CD4-positive, alpha-beta memory T cell (primary cell): ENCODE measurements at regions not wholly inside any gene's neighbourhood (a gene's known extent, or its start where the extent isn't known, plus 50 kb on each side); places are given as distances from the start of the nearest gene placed in this dataset.

Source experiments
- CTCF ChIA-PET: fragments of 350-600 bp; sonication (Branson Sonifier 250); formaldehyde crosslinking; loops from one replicate; lab custom pipeline; 2021; ENCODE audit warnings: inconsistent platforms; ENCODE audit not compliant: partially characterized antibody; lab: Charles Lee
- POLR2A ChIA-PET: fragments of 350-600 bp; sonication (Branson Sonifier 250); formaldehyde crosslinking; loops from one replicate; lab custom pipeline; 2021; ENCODE audit not compliant: partially characterized antibody; lab: Charles Lee
- DNase-seq, 5 donors: peaks; one replicate each; pipeline versions ENCODE4 v3.0.0 to v3.0.0-alpha.2; 2020 to 2022; ENCODE audit warnings: mixed read lengths in 1 of 5
- H3K27ac ChIP-seq: one replicate; pipeline ENCODE4 v1.7.0; 2013; ENCODE audit warnings: low read depth, low read length
- H3K27me3 ChIP-seq: 2 replicates; pipeline ENCODE4 v1.7.0; 2013; ENCODE audit warnings: mild to moderate bottlenecking, low read length, moderate library complexity; ENCODE audit not compliant: insufficient read depth
- H3K36me3 ChIP-seq: 2 replicates; pipeline ENCODE4 v1.7.0; 2013; ENCODE audit warnings: mild to moderate bottlenecking, low read length, moderate library complexity; ENCODE audit not compliant: insufficient read depth
- H3K4me1 ChIP-seq: 2 replicates; pipeline ENCODE4 v1.7.0; 2013; ENCODE audit warnings: mild to moderate bottlenecking, low read length, moderate library complexity; ENCODE audit not compliant: insufficient read depth
- H3K4me3 ChIP-seq, 2 donors: one replicate each; pipeline ENCODE4 v1.7.0; 2013; ENCODE audit warnings: low read length in 2 of 2, mild to moderate bottlenecking in 1 of 2
- H3K9me3 ChIP-seq, 2 donors: one replicate each; pipeline ENCODE4 v1.7.0; 2013; ENCODE audit warnings: low read length in 2 of 2, control low read depth in 1 of 2; ENCODE audit not compliant: control insufficient read depth in 1 of 2
- H3K27ac Mint-ChIP-seq, 7 donors: one replicate each; pipeline ENCODE4 v1.8.0; 2020 to 2021; ENCODE audit warnings: mixed read lengths in 7 of 7, mild to moderate bottlenecking in 6 of 7, inconsistent platforms in 3 of 7, moderate library complexity in 3 of 7
- H3K27me3 Mint-ChIP-seq, 2 donors: one replicate each; pipeline ENCODE4 v1.8.0; 2020 to 2021; ENCODE audit warnings: mixed read lengths in 2 of 2
- H3K36me3 Mint-ChIP-seq, 2 donors: one replicate each; pipeline ENCODE4 v1.8.0; 2020 to 2021; ENCODE audit warnings: mixed read lengths in 2 of 2, inconsistent platforms in 1 of 2, mild to moderate bottlenecking in 1 of 2
- H3K4me1 Mint-ChIP-seq, 4 donors: one replicate each; pipeline ENCODE4 v1.8.0; 2020 to 2021; ENCODE audit warnings: mixed read lengths in 4 of 4, mild to moderate bottlenecking in 1 of 4
- H3K4me3 Mint-ChIP-seq, 8 donors: one replicate each; pipeline ENCODE4 v1.8.0; 2020 to 2021; ENCODE audit warnings: mixed read lengths in 8 of 8, mild to moderate bottlenecking in 7 of 8, moderate library complexity in 6 of 8, inconsistent platforms in 3 of 8
- H3K9me3 Mint-ChIP-seq, 8 donors: one replicate each; pipeline ENCODE4 v1.8.0; 2020 to 2021; ENCODE audit warnings: mixed read lengths in 8 of 8, mild to moderate bottlenecking in 5 of 8, inconsistent platforms in 3 of 8, moderate library complexity in 1 of 8
- intact Hi-C: fragments of 100-400 bp; cut with micrococcal nuclease; formaldehyde crosslinking; loops from one replicate; pipeline ENCODE4 v1.15.1; 2023

DNA sequence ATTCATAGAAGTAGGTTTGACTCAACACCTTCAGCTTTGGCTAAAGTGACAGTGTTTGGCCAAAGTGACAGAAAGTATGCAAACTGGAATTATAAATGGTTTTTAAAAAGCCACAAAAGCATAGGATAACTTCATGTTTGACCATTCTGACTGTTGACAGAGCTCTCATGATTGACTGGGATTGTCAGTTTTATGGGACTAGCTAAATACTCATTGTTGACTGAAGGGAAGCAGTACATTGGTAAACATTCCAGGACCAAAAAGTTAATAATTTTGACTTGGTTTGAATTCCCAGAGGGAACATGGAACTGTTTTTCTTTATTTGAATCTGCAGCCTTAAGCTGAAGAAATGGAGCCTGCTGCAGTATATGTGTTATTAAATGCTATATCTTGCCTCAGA lies 84.6 kb upstream of the STEAP4 start:
- H3K9me3 Mint-ChIP-seq = no peaks in the 10 kb centered on the region
- Histone ChIP-seq H3K27me3 (no peaks in the 10 kb centered on the region), H3K9me3 (no peaks in the 10 kb centered on the region), H3K36me3 (no peaks in the 10 kb centered on the region), H3K27ac (no peak overlapping the region), H3K4me1 (no peaks in the 10 kb centered on the region), H3K4me3 (no peak overlapping the region)
- no peaks in the 10 kb centered on the region for H3K27me3 Mint-ChIP-seq
- ChIA-PET POLR2A (no interaction called here), CTCF (no interaction called here)
- intact Hi-C loops = no loop called here
- H3K4me3 Mint-ChIP-seq = no peak overlapping the region
- H3K36me3 Mint-ChIP-seq = no peaks in the 10 kb centered on the region
- peaks cover 2 to 9% (median 7%) of the 10 kb centered on the region in 4 donors for H3K4me1 Mint-ChIP-seq
- no peak for DNase-seq
- no peak overlapping the region for H3K27ac Mint-ChIP-seq

DNA sequence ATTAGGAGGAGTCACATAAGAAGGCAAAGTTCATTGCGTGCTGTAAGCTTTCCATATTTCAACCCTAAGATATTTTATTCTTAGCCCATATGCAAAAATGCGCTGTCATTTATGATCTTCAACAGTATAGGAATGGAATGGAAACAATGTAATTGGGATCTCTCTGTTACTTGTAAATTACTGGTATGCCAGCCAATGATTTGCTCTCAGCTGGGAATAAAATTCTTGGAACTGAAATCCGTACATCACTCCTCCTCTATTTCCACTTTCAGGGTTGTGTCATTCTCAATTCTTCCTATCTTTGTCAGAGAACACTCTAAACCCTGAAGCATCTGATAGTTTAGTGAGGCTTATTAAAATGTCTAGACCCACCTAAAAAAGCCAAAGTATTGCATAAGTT lies 80.7 kb upstream of the STEAP4 start:
- Histone ChIP-seq H3K27ac (no peak overlapping the region), H3K4me1 (no peaks in the 10 kb centered on the region), H3K27me3 (no peaks in the 10 kb centered on the region), H3K9me3 (no peaks in the 10 kb centered on the region), H3K36me3 (no peaks in the 10 kb centered on the region), H3K4me3 (no peak overlapping the region)
- Mint-ChIP-seq H3K9me3 (no peaks in the 10 kb centered on the region), H3K36me3 (no peaks in the 10 kb centered on the region), H3K4me3 (no peak overlapping the region), H3K27ac (no peak overlapping the region), H3K4me1 (peaks cover 0 to 9% (median 6%) of the 10 kb centered on the region in 4 donors), H3K27me3 (peaks cover 2% of the 10 kb centered on the region in 2 donors)
- POLR2A ChIA-PET = no interaction called here
- intact Hi-C loops = no loop called here
- DNase-seq = no peak
- CTCF ChIA-PET = no interaction called here

DNA sequence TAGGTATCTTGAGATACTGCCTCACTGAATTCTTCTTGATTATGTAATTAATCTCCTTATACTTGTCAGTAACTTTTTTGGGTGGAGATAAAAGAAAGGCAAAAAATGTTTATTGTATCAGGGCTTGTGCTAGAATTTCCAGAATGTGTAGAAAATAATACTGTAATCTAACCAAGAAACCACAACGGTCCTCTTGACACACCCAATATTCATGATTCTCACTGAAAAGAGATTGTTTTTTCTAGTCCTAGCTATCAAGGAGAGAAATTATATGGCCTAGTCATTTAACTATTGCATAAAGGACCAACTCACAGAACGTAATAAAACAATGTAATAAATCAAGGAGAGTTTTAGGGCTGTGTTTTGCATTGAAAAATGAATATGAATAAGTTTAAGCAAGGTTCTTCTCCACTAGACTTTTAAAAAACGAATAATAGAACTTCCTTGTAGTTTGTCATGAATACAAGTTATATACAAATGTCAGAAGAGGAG lies 80.0 kb upstream of the STEAP4 start:
- POLR2A ChIA-PET = no interaction called here
- H3K27ac ChIP-seq = no peak overlapping the region
- no peak for DNase-seq
- H3K9me3 Mint-ChIP-seq = no peaks in the 10 kb centered on the region
- peaks cover 0 to 9% (median 6%) of the 10 kb centered on the region in 4 donors for H3K4me1 Mint-ChIP-seq
- H3K36me3 Mint-ChIP-seq = no peaks in the 10 kb centered on the region
- H3K27me3 ChIP-seq = no peaks in the 10 kb centered on the region
- no peak overlapping the region for H3K27ac Mint-ChIP-seq
- CTCF ChIA-PET = no interaction called here
- H3K4me1 ChIP-seq = no peaks in the 10 kb centered on the region
- no peak overlapping the region for H3K4me3 Mint-ChIP-seq
- H3K36me3 ChIP-seq = no peaks in the 10 kb centered on the region
- no peaks in the 10 kb centered on the region for H3K9me3 ChIP-seq
- no peak overlapping the region for H3K4me3 ChIP-seq
- intact Hi-C loops = no loop called here
- H3K27me3 Mint-ChIP-seq = peaks cover 2% of the 10 kb centered on the region in 2 donors

DNA sequence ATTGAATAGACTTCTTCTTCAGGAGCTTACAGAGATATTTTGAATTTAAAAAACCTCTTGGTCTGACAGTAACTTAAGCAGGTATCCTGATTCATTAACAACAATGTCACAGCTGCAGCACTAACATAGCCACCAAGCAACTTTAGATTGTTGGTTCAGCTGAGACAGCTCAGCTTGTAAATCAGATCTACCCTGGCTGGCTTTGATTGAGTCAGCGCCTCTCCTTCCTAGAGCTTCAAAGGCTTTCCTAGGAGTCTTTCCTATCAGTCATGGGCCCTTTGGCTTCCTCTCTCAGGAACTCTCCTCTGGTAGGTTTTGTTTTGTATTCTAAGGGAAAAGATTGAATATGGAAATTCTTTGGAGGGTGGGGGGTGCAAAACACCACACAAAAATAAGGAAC lies 70.7 kb upstream of the STEAP4 start:
- no peak overlapping the region for H3K4me3 ChIP-seq
- ChIA-PET CTCF (no interaction called here), POLR2A (no interaction called here)
- Mint-ChIP-seq H3K9me3 (peaks cover 0 to 2% (median 0%) of the 10 kb centered on the region in 8 donors), H3K27me3 (peaks cover under 1 to 5% of the 10 kb centered on the region in 2 donors), H3K36me3 (no peaks in the 10 kb centered on the region), H3K4me1 (no peaks in the 10 kb centered on the region), H3K4me3 (no peak overlapping the region), H3K27ac (no peak overlapping the region)
- H3K36me3 ChIP-seq = no peaks in the 10 kb centered on the region
- no peaks in the 10 kb centered on the region for H3K9me3 ChIP-seq
- DNase-seq = no peak
- no peaks in the 10 kb centered on the region for H3K27me3 ChIP-seq
- intact Hi-C loops = no loop called here
- H3K27ac ChIP-seq = no peak overlapping the region
- no peaks in the 10 kb centered on the region for H3K4me1 ChIP-seq

DNA sequence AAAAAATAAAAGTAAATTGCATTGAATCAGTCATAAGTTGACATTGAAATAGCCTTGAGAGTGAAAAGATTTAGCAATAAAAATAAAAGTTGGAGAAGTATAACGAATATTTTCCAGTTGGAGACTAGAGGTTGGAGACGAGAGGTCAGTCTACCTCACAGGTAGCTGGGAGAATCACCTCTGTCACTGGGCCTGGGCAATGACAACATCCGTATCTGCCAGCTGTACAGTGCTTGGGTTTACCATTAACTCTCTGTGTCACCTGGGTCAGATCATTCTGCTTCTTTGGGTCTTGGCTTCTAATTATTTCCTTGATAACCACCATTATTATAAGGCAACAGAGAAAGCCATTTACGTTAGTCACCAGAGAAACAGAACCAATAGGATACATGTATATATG lies 62.0 kb upstream of the STEAP4 start:
- no peaks in the 10 kb centered on the region for H3K36me3 ChIP-seq
- peaks cover 0 to 6% (median 0%) of the 10 kb centered on the region in 8 donors for H3K9me3 Mint-ChIP-seq
- H3K4me3 Mint-ChIP-seq = no peak overlapping the region
- no peaks in the 10 kb centered on the region for H3K36me3 Mint-ChIP-seq
- H3K27me3 ChIP-seq = no peaks in the 10 kb centered on the region
- POLR2A ChIA-PET = no interaction called here
- peaks cover 2 to 4% of the 10 kb centered on the region in 2 donors for H3K27me3 Mint-ChIP-seq
- no peaks in the 10 kb centered on the region for H3K4me1 Mint-ChIP-seq
- CTCF ChIA-PET = no interaction called here
- intact Hi-C loops = no loop called here
- DNase-seq = no peak
- no peaks in the 10 kb centered on the region for H3K9me3 ChIP-seq
- H3K27ac Mint-ChIP-seq = no peak overlapping the region
- no peaks in the 10 kb centered on the region for H3K4me1 ChIP-seq
- H3K27ac ChIP-seq = no peak overlapping the region
- H3K4me3 ChIP-seq = no peak overlapping the region

DNA sequence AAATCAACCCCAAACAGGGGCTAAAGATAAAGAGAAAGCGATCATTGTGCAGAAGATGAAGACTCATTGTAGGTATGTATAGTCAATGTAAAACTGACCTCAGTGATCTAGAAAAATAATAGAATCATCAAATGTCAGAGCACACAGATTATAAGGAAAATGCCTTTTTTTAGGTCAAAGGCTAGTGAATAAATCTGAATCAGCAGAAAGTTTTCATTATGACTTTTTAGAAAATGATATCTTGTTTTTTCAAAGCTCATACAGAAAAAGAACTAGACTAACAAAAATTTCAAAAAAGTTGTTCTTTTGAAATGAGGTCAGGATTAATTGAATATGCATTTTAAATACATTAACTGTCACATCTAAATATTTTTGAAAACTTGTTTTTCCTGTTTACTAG lies 60.2 kb upstream of the STEAP4 start:
- Mint-ChIP-seq H3K36me3 (no peaks in the 10 kb centered on the region), H3K27ac (no peak overlapping the region), H3K4me3 (no peak overlapping the region), H3K4me1 (no peaks in the 10 kb centered on the region), H3K9me3 (peaks cover 0 to 2% (median 0%) of the 10 kb centered on the region in 8 donors), H3K27me3 (peaks cover 0 to 4% of the 10 kb centered on the region in 2 donors)
- no peaks in the 10 kb centered on the region for H3K36me3 ChIP-seq
- H3K27ac ChIP-seq = no peak overlapping the region
- no peak for DNase-seq
- intact Hi-C loops = no loop called here
- no peaks in the 10 kb centered on the region for H3K9me3 ChIP-seq
- no peaks in the 10 kb centered on the region for H3K4me1 ChIP-seq
- ChIA-PET CTCF (no interaction called here), POLR2A (no interaction called here)
- H3K27me3 ChIP-seq = no peaks in the 10 kb centered on the region
- H3K4me3 ChIP-seq = no peak overlapping the region

DNA sequence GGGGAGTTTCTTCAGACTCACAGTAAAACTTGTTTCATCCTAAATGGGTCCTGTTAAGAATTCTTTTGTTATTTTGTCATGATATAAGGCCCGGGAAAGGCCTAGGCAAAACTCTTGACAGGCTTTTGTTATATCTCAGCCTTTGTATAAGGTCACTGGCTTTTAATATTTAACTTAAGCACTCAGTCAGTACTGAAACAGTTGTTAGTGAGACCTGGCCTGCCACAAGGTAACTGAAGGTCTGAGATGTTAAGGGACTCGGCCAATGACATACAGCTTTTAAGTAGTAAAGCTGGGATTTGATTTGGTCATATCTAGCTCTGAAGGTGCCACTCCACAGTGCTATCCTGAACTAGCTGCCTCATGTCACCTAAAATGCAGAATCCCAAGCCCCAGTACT lies 57.2 kb upstream of the STEAP4 start:
- H3K36me3 ChIP-seq = no peaks in the 10 kb centered on the region
- no peaks in the 10 kb centered on the region for H3K27me3 ChIP-seq
- H3K27me3 Mint-ChIP-seq = peaks cover 0 to 3% of the 10 kb centered on the region in 2 donors
- H3K36me3 Mint-ChIP-seq = no peaks in the 10 kb centered on the region
- no peak overlapping the region for H3K27ac Mint-ChIP-seq
- no peak for DNase-seq
- no peaks in the 10 kb centered on the region for H3K4me1 ChIP-seq
- H3K9me3 ChIP-seq = no peaks in the 10 kb centered on the region
- ChIA-PET CTCF (interaction anchor here (0.6 kb wide), 1 partner anchor 1445 kb away, joined by 3 read pairs; no protein-coding TSS in a partner anchor), POLR2A (no interaction called here)
- no peaks in the 10 kb centered on the region for H3K9me3 Mint-ChIP-seq
- peaks cover 0 to 1% (median 0%) of the 10 kb centered on the region in 4 donors for H3K4me1 Mint-ChIP-seq
- intact Hi-C loops = no loop called here
- no peak overlapping the region for H3K4me3 ChIP-seq
- H3K4me3 Mint-ChIP-seq = no peak overlapping the region
- H3K27ac ChIP-seq = no peak overlapping the region

DNA sequence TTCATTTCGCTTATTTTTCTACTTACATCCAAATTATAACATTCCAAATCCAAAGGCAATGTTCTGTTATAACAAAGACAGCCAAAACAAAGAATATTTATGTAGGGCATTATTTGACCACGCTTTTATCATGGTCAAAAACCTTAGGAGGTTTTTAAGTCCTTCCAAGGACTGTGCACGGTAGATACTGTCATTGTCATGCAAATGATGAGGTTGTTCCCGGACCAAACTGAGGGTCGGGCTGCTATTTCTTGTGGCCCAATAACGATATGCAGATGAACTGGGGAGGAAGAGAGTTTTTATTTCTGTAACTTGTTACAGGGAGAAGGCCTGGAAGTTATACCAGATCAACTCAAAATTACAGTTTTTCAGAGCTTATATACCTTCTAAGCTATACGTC lies 56.6 kb upstream of the STEAP4 start:
- Mint-ChIP-seq H3K27me3 (peaks cover 0 to 3% of the 10 kb centered on the region in 2 donors), H3K9me3 (no peaks in the 10 kb centered on the region), H3K4me3 (no peak overlapping the region), H3K27ac (no peak overlapping the region), H3K4me1 (peaks cover 0 to 1% (median under 1%) of the 10 kb centered on the region in 4 donors), H3K36me3 (no peaks in the 10 kb centered on the region)
- Histone ChIP-seq H3K4me1 (no peaks in the 10 kb centered on the region), H3K36me3 (no peaks in the 10 kb centered on the region), H3K9me3 (no peaks in the 10 kb centered on the region), H3K4me3 (no peak overlapping the region), H3K27me3 (no peaks in the 10 kb centered on the region), H3K27ac (no peak overlapping the region)
- DNase-seq = no peak
- ChIA-PET CTCF (interaction anchor here (0.6 kb wide), 1 partner anchor 1445 kb away, joined by 3 read pairs; no protein-coding TSS in a partner anchor), POLR2A (no interaction called here)
- intact Hi-C loops = no loop called here
